Calu3 (cell line): ENCODE measurements at regions not wholly inside any gene's neighbourhood (a gene's known extent, or its start where the extent isn't known, plus 50 kb on each side); places are given as distances from the start of the nearest gene placed in this dataset.

Experiments
- BruUV-seq: library from RNA; stranded (reverse); fragments of 400-500 nt; replicated peaks from 2 replicates; lab custom pipeline; 2021; lab: Mats Ljungman, UMichigan
- CTCF ChIA-PET: fragments of 300-600 bp; sonication (Branson Sonifier 250); formaldehyde crosslinking; loops from one replicate; lab custom pipeline; 2022; ENCODE audit warnings: antibody characterized with exemption; lab: Charles Lee
- DNase-seq: peaks from one replicate; pipeline ENCODE4 v3.0.0; 2022
- H3K27ac Mint-ChIP-seq: one replicate; pipeline ENCODE4 v1.8.0; 2022; ENCODE audit warnings: mixed read lengths; ENCODE audit not compliant: unreplicated experiment
- H3K27me3 Mint-ChIP-seq: one replicate; pipeline ENCODE4 v1.8.0; 2022; ENCODE audit warnings: mixed read lengths; ENCODE audit not compliant: unreplicated experiment
- H3K36me3 Mint-ChIP-seq: one replicate; pipeline ENCODE4 v1.8.0; 2022; ENCODE audit warnings: mild to moderate bottlenecking, moderate library complexity, mixed read lengths; ENCODE audit not compliant: insufficient read depth, unreplicated experiment
- H3K4me1 Mint-ChIP-seq: one replicate; pipeline ENCODE4 v1.8.0; 2022; ENCODE audit warnings: mild to moderate bottlenecking, low read depth, mixed read lengths; ENCODE audit not compliant: unreplicated experiment
- H3K4me3 Mint-ChIP-seq: one replicate; pipeline ENCODE4 v1.8.0; 2022; ENCODE audit warnings: mild to moderate bottlenecking, low read depth, moderate library complexity, mixed read lengths; ENCODE audit not compliant: unreplicated experiment
- H3K9me3 Mint-ChIP-seq: one replicate; pipeline ENCODE4 v1.8.0; 2022; ENCODE audit warnings: low read depth, mixed read lengths; ENCODE audit not compliant: unreplicated experiment
- intact Hi-C: fragments of 100-400 bp; cut with micrococcal nuclease; formaldehyde crosslinking; loops from one replicate; pipeline ENCODE4 v1.10.0; 2022; ENCODE audit not compliant: unreplicated experiment
- TF ChIP-seq, protein P1 (sequence below): fragments of 200-600 bp; IDR thresholded peaks from one replicate; pipeline ENCODE4 v1.8.0; 2022; ENCODE audit warnings: antibody characterized with exemption; ENCODE audit not compliant: unreplicated experiment

- Mint-ChIP-seq H3K9me3 (peaks cover 3% of the 10 kb centered on the region), H3K36me3 (no peaks in the 10 kb centered on the region), H3K27ac (no peak overlapping the region), H3K4me1 (no peaks in the 10 kb centered on the region), H3K27me3 (no peaks in the 10 kb centered on the region), H3K4me3 (no peak overlapping the region)
- TF ChIP-seq, protein P1, sequence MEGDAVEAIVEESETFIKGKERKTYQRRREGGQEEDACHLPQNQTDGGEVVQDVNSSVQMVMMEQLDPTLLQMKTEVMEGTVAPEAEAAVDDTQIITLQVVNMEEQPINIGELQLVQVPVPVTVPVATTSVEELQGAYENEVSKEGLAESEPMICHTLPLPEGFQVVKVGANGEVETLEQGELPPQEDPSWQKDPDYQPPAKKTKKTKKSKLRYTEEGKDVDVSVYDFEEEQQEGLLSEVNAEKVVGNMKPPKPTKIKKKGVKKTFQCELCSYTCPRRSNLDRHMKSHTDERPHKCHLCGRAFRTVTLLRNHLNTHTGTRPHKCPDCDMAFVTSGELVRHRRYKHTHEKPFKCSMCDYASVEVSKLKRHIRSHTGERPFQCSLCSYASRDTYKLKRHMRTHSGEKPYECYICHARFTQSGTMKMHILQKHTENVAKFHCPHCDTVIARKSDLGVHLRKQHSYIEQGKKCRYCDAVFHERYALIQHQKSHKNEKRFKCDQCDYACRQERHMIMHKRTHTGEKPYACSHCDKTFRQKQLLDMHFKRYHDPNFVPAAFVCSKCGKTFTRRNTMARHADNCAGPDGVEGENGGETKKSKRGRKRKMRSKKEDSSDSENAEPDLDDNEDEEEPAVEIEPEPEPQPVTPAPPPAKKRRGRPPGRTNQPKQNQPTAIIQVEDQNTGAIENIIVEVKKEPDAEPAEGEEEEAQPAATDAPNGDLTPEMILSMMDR: no peak
- CTCF ChIA-PET: no interaction called here
- intact Hi-C loops: no loop called here
- no peak for DNase-seq
- no TSS peak for BruUV-seq
These were observed 209.9 kb downstream of the TDRD15 start for GRCh38 chr2:21333684-21334083.

- Mint-ChIP-seq H3K36me3 (no peaks in the 10 kb centered on the region), H3K27ac (no peak overlapping the region), H3K27me3 (peaks cover 2% of the 10 kb centered on the region), H3K4me1 (no peaks in the 10 kb centered on the region), H3K9me3 (peaks cover 2% of the 10 kb centered on the region), H3K4me3 (no peak overlapping the region)
- intact Hi-C loops: no loop called here
- TF ChIP-seq, protein P1: no peak
- BruUV-seq: no TSS peak
- CTCF ChIA-PET: no interaction called here
- DNase-seq: no peak
These were observed 223.2 kb downstream of the TDRD15 start for GRCh38 chr2:21346984-21347383.

- no peaks in the 10 kb centered on the region for H3K36me3 Mint-ChIP-seq
- BruUV-seq: no TSS peak
- H3K4me1 Mint-ChIP-seq: no peaks in the 10 kb centered on the region
- no peak overlapping the region for H3K4me3 Mint-ChIP-seq
- H3K27ac Mint-ChIP-seq: no peak overlapping the region
- no peak for DNase-seq
- peaks cover 16% of the 10 kb centered on the region for H3K27me3 Mint-ChIP-seq
- TF ChIP-seq, protein P1: no peak
- intact Hi-C loops: no loop called here
- peaks cover 10% of the 10 kb centered on the region for H3K9me3 Mint-ChIP-seq
- CTCF ChIA-PET: no interaction called here
These were observed 230.3 kb downstream of the TDRD15 start for GRCh38 chr2:21353879-21354679.

DNA sequence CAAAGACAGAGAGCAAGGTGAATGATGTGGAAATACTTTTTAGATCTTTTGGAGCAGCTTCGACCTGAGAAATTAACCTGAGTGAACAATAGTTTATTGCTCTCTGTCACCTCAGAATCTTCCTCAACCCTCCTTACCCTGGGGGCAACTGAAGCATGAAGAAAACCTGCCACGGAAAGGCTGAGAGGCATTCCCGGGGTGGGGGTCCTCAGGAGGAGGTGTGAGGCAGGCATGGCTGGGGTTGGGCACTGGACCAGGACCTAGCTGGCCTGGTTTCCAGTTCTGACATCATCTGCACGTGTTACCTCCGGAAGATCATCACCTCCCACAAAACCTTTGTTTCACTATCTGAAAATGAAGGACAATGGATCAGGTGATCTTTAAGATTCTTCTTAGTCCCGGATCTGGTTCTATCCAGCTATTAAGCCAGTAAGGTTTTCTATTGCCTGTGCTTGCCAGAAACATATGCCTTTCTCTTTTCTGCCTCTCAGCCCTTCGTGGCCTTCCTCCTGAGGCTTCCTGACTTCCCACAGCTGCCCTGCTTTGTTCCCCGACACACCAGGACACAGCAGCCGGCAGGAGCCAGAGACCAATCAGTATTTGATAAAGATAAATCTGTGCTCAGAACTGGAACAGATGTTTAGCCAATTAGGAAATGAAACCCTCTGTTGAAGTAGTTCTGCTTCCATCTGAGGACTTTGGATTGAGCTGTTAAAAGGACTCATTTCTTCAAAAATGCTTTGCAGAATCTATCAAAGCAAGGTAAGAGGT, 232.5 kb downstream of the TDRD15 start:
- BruUV-seq: no TSS peak
- CTCF ChIA-PET: no interaction called here

More for the DNA sequence above, 232.5 kb downstream of the TDRD15 start:
- H3K4me3 Mint-ChIP-seq: no peak overlapping the region
- no peak overlapping the region for H3K27ac Mint-ChIP-seq
- H3K9me3 Mint-ChIP-seq: peaks cover 10% of the 10 kb centered on the region
- intact Hi-C loops: no loop called here
- H3K4me1 Mint-ChIP-seq: no peaks in the 10 kb centered on the region
- peaks cover 16% of the 10 kb centered on the region for H3K27me3 Mint-ChIP-seq
- TF ChIP-seq, protein P1: no peak
- H3K36me3 Mint-ChIP-seq: no peaks in the 10 kb centered on the region
- no peak for DNase-seq
